ENCODE measurements at regions not wholly inside any gene's neighbourhood (a gene's known extent, or its start where the extent isn't known, plus 50 kb on each side); places are given as distances from the start of the nearest gene placed in this dataset.
A peak's percentile ranks its signal among the peaks of the same experiment; 100 is the strongest.

GRCh38 chr20:22711971-22712755 lies 127.8 kb upstream of the FOXA2 start:
- Histone ChIP-seq H2AFZ (ENCODE audit: insufficient read depth, low read depth, low read length, poor library complexity, severe bottlenecking) (no peak overlapping the region), H3K79me2 (ENCODE audit: control insufficient read depth, insufficient read depth, low read length) (no peaks in the 10 kb centered on the region), H3K27me3 (replicated peaks in 1 of 4; ENCODE audit: control extremely low read depth in 1 of 4, control insufficient read depth in 3 of 4, insufficient read depth in 4 of 4, low read length in 3 of 4) (no peaks in the 10 kb centered on the region), H3K4me3 (ENCODE audit: control extremely low read depth in 1 of 5, extremely low read depth in 1 of 5, insufficient read depth in 1 of 5, low read depth in 2 of 5, low read length in 4 of 5) (no peak overlapping the region), H3K9me3 (ENCODE audit: control extremely low read depth in 1 of 3, control insufficient read depth in 2 of 3, insufficient read depth in 1 of 3, low read length in 2 of 3) (peaks cover 0 to 6% (median 0%) of the 10 kb centered on the region in 3 donors), H3K36me3 (replicated peaks in 1 of 2; ENCODE audit: control extremely low read depth in 1 of 2, control insufficient read depth in 1 of 2, extremely low read depth in 1 of 2, insufficient read depth in 2 of 2, low read length in 1 of 2) (no peaks in the 10 kb centered on the region), H3K4me1 (ENCODE audit: control insufficient read depth in 2 of 2, insufficient read depth in 2 of 2, low read length in 2 of 2) (peaks cover 0 to 8% of the 10 kb centered on the region in 2 donors), H4K20me1 (ENCODE audit: control insufficient read depth, insufficient read depth, low read length, poor library complexity, severe bottlenecking) (no peaks in the 10 kb centered on the region), H3K4me2 (replicated peaks; ENCODE audit: low read depth, low read length, poor library complexity, severe bottlenecking) (no peak overlapping the region), H3K9ac (ENCODE audit: low read length) (no peak overlapping the region), H3K27ac (ENCODE audit: low read length in 2 of 2) (no peak overlapping the region)
- peaks cover 3% of the 10 kb centered on the region for H3K9me3 Mint-ChIP-seq (ENCODE audit: insufficient read depth)
- no peak overlapping the region for H3K4me3 Mint-ChIP-seq
- intact Hi-C loops (cut with micrococcal nuclease) = no loop called here
- no CpG with 5 or more reads among the region's 2 CpGs for WGBS (ENCODE audit: insufficient coverage)
- peaks cover 7% of the 10 kb centered on the region for H3K27me3 Mint-ChIP-seq
- TF ChIP-seq EZH2 (IDR thresholded peaks at IDR 0.05; ENCODE audit: borderline replicate concordance, insufficient read depth, low read depth, low read length, poor library complexity, severe bottlenecking) (no peak), CTCF (IDR thresholded peaks at IDR 0.05) (no peak)
- no peak overlapping the region for H3K27ac Mint-ChIP-seq
- peaks cover 6% of the 10 kb centered on the region for H3K4me1 Mint-ChIP-seq
- no peak for ATAC-seq (ENCODE audit: low read depth)
- ChIA-PET POLR2A (no interaction called here), CTCF (no interaction called here)
- DNase-seq = no peak

GRCh38 chr20:22716821-22717351 lies 132.5 kb upstream of the FOXA2 start:
- Histone ChIP-seq H3K9ac (ENCODE audit: low read length) (no peak overlapping the region), H2AFZ (ENCODE audit: insufficient read depth, low read depth, low read length, poor library complexity, severe bottlenecking) (peak overlapping the region; percentile 22), H3K36me3 (replicated peaks in 1 of 2; ENCODE audit: control extremely low read depth in 1 of 2, control insufficient read depth in 1 of 2, extremely low read depth in 1 of 2, insufficient read depth in 2 of 2, low read length in 1 of 2) (no peaks in the 10 kb centered on the region), H3K27me3 (replicated peaks in 1 of 4; ENCODE audit: control extremely low read depth in 1 of 4, control insufficient read depth in 3 of 4, insufficient read depth in 4 of 4, low read length in 3 of 4) (no peaks in the 10 kb centered on the region), H3K9me3 (ENCODE audit: control extremely low read depth in 1 of 3, control insufficient read depth in 2 of 3, insufficient read depth in 1 of 3, low read length in 2 of 3) (no peaks in the 10 kb centered on the region), H3K4me1 (ENCODE audit: control insufficient read depth in 2 of 2, insufficient read depth in 2 of 2, low read length in 2 of 2) (peaks cover 0 to 8% of the 10 kb centered on the region in 2 donors), H3K4me3 (ENCODE audit: control extremely low read depth in 1 of 5, extremely low read depth in 1 of 5, insufficient read depth in 1 of 5, low read depth in 2 of 5, low read length in 4 of 5) (no peak overlapping the region), H4K20me1 (ENCODE audit: control insufficient read depth, insufficient read depth, low read length, poor library complexity, severe bottlenecking) (no peaks in the 10 kb centered on the region), H3K4me2 (replicated peaks; ENCODE audit: low read depth, low read length, poor library complexity, severe bottlenecking) (peak overlapping the region; percentile 8), H3K27ac (ENCODE audit: low read length in 2 of 2) (no peak overlapping the region), H3K79me2 (ENCODE audit: control insufficient read depth, insufficient read depth, low read length) (no peaks in the 10 kb centered on the region)
- ChIA-PET CTCF (interaction anchor here (2.0 kb wide), 1 partner anchor 25 kb away, joined by 6 read pairs; no protein-coding TSS in a partner anchor), POLR2A (no interaction called here)
- peaks cover 2% of the 10 kb centered on the region for H3K27me3 Mint-ChIP-seq
- no peak overlapping the region for H3K4me3 Mint-ChIP-seq
- 2% methylated on average over 5 of the region's 5 CpGs for WGBS (ENCODE audit: insufficient coverage)
- TF ChIP-seq EZH2 (IDR thresholded peaks at IDR 0.05; ENCODE audit: borderline replicate concordance, insufficient read depth, low read depth, low read length, poor library complexity, severe bottlenecking) = no peak
- TF ChIP-seq CTCF (IDR thresholded peaks at IDR 0.05) = no peak
- intact Hi-C loops (cut with micrococcal nuclease) = no loop called here
- H3K27ac Mint-ChIP-seq = no peak overlapping the region
- H3K9me3 Mint-ChIP-seq (ENCODE audit: insufficient read depth) = peaks cover 3% of the 10 kb centered on the region
- DNase-seq (no peak), ATAC-seq (ENCODE audit: low read depth) (no peak)
- H3K4me1 Mint-ChIP-seq = peaks cover 6% of the 10 kb centered on the region
